ENCODE measurements at regions not wholly inside any gene's neighbourhood (a gene's known extent, or its start where the extent isn't known, plus 50 kb on each side); places are given as distances from the start of the nearest gene placed in this dataset.

GRCh38 chr12:123076604-123077297, 74.1 kb downstream of the PITPNM2 start:
- TF ChIP-seq CTCF (IDR thresholded peaks at IDR 0.05) (no peak), JUN (IDR thresholded peaks at IDR 0.05) (no peak), ESRRA (IDR thresholded peaks at IDR 0.05; ENCODE audit: borderline replicate concordance, low read length) (no peak), MYC (IDR thresholded peaks at IDR 0.05; ENCODE audit: borderline replicate concordance, low read length) (no peak), POLR2A (IDR thresholded peaks at IDR 0.05; ENCODE audit: low read length) (no peak), MAX (IDR thresholded peaks at IDR 0.05) (no peak), RFX5 (IDR thresholded peaks at IDR 0.05) (no peak), KDM1A (IDR thresholded peaks at IDR 0.05; ENCODE audit: low read depth) (no peak), ZFP36 (IDR thresholded peaks at IDR 0.05; ENCODE audit: borderline replicate concordance, partially characterized antibody) (no peak), SMC3 (IDR thresholded peaks at IDR 0.05) (no peak), CEBPB (IDR thresholded peaks at IDR 0.05) (no peak)

Data from A549 (cell line).